Muscle of back (tissue), 3 donors: ENCODE measurements at regions not wholly inside any gene's neighbourhood (a gene's known extent, or its start where the extent isn't known, plus 50 kb on each side); places are given as distances from the start of the nearest gene placed in this dataset.

Experiments
- DNase-seq, 3 donors: peaks; one replicate each; pipeline versions ENCODE4 v3.0.0 to v3.0.0-alpha.2; 2013

- DNase-seq: no peak
Measured at GRCh38 chr18:41829647-41830516, 125.2 kb upstream of the PIK3C3 start.

- no peak for DNase-seq
Measured at GRCh38 chr18:41828137-41828536, 126.9 kb upstream of the PIK3C3 start.

- no peak for DNase-seq
Measured at GRCh38 chr18:41820784-41821183, 134.2 kb upstream of the PIK3C3 start.

- DNase-seq: no peak
Measured at GRCh38 chr18:41818381-41819355, 136.4 kb upstream of the PIK3C3 start.

- no peak for DNase-seq
Measured at GRCh38 chr18:41814651-41815050, 140.4 kb upstream of the PIK3C3 start.

- no peak for DNase-seq
Measured at GRCh38 chr18:41809652-41810051, 145.4 kb upstream of the PIK3C3 start.

GRCh38 chr18:41805341-41805740 is 149.7 kb upstream of the PIK3C3 start:
- DNase-seq: no peak

GRCh38 chr18:41798879-41799278 is 156.2 kb upstream of the PIK3C3 start:
- DNase-seq: peak in 2 of 3 donors; percentile 1 to 4

- no peak for DNase-seq
Measured at GRCh38 chr18:41790687-41791086, 164.3 kb upstream of the PIK3C3 start.

GRCh38 chr18:41789001-41789400 is 166.0 kb upstream of the PIK3C3 start:
- DNase-seq: no peak

GRCh38 chr18:41783879-41784278 is 171.2 kb upstream of the PIK3C3 start:
- DNase-seq: no peak

GRCh38 chr18:41783065-41783818 is 171.8 kb upstream of the PIK3C3 start:
- DNase-seq: no peak

GRCh38 chr18:41771973-41772372 is 183.1 kb upstream of the PIK3C3 start:
- no peak for DNase-seq

GRCh38 chr18:41769265-41769664 is 185.8 kb upstream of the PIK3C3 start:
- no peak for DNase-seq

- DNase-seq: no peak
Measured at GRCh38 chr18:41768467-41768866, 186.6 kb upstream of the PIK3C3 start.

GRCh38 chr18:41767960-41768359 is 187.1 kb upstream of the PIK3C3 start:
- DNase-seq: no peak

GRCh38 chr18:41765460-41765859 is 189.6 kb upstream of the PIK3C3 start:
- DNase-seq: no peak

GRCh38 chr18:41763361-41763760 is 191.7 kb upstream of the PIK3C3 start:
- DNase-seq: no peak

- peak in 1 of 3 donors; percentile 64 for DNase-seq
Measured at GRCh38 chr18:41761333-41762018, 193.6 kb upstream of the PIK3C3 start.

- no peak for DNase-seq
Measured at GRCh38 chr18:41758534-41758933, 196.5 kb upstream of the PIK3C3 start.

- no peak for DNase-seq
Measured at GRCh38 chr18:41756141-41756540, 198.9 kb upstream of the PIK3C3 start.
